ENCODE measurements at regions not wholly inside any gene's neighbourhood (a gene's known extent, or its start where the extent isn't known, plus 50 kb on each side); places are given as distances from the start of the nearest gene placed in this dataset.

DNA sequence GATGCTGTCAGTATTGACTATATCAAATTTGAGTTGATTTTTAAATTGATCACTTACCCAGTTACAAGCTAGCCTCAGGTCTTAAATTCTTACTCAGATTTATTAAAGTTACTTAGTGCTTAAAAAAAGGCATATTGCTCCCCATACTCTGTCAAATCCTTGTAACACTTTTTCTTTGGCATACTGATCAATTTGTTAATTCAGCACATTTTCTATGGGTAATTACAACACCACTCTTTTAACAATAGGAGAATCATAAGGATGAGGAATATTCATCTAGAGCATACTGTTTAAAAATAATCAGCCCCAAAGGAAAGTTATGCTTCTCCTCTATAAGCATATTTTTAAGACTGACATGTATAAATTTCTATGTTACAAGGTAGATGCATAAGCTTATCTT is 482.5 kb downstream of the PABPC4L start:
- DNase-seq = no peak

DNA sequence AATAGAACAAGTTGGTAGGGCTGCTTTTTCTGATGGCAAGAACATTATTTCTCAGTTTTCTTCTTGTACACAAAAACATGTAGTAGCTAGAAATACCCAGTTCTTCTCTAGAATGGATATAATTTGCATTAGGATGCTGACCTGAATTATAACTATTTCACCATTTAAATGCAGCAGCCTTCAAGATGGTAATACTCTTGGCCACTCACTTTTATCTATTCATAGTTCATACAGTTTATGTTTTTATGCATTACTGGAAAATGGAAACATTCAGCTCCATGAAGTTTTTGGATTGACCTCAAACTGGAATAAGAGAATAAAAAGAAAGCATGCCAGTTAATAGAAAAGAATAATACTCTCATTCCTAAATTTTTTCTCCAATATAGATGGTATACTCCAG is 487.4 kb downstream of the PABPC4L start:
- no peak for DNase-seq

DNA sequence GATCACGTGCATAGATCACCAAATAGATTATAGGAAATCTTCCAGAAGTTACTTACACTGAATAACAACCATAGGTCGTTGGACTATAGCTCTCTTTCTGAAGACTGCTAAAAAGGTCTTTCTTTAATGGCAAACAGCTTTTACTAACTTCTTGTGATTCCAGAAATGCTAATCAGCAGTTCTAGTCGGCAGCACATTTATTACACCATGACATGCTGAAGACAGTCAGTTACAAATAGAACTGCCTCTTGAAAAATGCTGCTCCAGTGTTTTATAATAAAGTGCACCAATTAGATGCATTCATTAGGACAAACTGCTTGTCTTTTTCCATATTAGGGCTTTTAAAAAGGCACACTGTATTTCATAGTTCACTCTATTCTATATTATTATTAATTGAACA is 488.2 kb downstream of the PABPC4L start:
- DNase-seq = no peak

DNA sequence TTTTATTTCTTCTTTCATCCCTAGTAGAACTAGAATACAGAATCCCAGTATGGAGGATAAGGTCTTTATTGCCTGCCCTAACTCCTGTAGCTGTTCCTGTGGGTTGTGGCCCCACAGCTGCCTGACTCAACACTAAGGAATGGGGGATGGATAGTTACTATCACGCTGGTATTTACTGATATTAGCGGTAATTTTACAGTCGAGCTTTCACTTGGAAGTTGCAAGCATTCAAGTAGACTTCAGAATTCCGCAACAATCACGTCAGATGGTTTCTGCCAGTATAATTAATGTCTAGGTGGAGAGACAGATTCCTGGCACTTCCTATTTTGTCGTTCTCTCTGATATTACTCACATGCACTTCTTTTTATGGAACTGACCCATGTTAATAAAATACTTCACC is 489.8 kb downstream of the PABPC4L start:
- DNase-seq = no peak

DNA sequence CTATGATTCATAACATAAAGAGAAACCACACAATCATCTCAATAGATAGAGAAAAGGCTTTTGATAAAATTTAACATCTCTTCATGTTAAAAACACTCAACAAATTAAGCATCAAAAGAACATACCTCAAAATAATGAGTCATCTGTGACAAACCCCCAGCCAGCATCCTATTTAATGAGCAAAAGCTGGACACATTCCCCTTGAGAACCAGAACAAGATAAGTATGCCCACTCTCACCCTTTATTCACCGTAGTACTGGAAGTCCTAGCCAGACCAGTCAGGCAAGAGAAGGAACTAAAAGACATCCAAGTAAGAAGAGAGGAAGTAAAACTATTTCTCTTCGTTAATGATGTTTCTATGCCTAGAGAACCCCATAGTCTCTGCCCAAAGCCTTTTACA is 507.2 kb downstream of the PABPC4L start:
- no peak for DNase-seq

DNA sequence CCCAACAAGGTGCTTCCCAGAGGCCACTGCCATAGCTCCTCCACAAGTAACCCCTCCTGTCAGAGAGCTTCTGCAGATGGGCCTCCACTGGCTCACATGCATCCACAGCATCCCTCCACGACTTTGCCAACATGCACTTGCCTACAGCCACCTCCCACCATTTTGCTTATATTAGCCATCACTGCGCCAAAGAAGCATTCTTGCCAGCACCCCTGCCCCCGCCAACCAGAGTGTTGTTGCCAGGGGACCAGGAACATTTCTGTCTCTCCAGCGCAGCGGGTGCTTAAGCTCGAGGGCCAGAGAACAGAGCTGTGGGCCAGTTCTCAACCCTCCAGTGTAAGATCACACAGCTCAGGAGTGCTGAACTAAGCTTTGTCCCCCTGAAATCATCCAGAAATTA is 517.6 kb downstream of the PABPC4L start:
- peak in 1 of 2 experiments; percentile 12 for DNase-seq

DNA sequence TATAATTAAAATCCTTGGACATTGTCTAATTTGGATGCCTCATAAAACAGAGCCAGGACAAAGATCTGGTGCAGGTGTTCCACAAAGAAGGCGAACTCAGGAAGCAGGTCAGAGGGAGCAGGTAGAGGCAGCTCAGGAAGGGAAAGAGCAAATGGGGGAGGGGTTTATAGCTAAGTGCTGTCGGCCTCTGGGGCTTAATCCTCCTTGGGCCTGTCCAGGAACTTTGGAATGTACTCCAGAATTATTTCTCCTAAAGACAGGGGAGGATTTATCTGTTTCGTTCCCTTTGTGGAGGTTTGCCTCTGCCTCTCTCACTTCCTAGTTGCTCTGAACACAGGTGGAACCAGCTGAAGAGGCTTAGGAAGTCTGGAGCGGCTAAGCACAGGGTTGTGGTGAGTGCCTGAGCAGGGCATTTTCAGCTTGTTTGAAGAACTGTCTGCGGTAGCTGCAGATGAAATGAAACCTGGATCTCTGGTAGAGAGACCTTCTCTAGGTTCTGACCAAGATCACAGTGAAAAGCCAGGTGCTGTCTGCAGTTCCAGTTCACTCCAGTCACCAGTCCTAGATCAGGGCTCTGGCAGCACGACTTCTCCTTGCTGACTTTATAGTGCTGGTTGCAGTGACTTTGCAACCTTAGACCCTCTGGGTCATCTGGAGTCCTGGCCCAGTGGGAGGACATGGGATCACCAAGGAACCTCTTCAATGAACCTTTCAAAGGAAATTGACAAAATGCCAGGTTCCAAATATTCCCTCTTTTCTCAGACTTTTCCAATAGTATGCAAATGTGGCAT is 519.2 kb downstream of the PCDH10 start:
- DNase-seq = no peak

DNA sequence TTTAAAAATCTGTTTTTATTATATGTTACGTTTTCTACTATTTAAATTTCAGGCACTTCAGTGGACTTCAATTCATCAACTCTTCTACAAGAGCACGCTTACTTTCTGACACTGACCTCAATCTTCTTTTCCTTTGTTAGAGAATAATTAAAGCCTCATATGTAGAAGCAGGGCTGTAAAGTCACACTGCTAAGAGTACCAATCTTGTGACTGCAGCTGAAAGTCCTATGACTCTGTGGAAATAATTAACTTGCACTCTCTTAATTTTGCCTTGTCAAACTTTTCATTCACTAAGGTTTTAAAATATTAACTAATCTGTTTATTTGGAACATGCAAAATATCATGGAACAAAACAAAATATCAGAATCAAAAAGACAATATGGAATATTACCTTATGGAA is 498.1 kb downstream of the PCDH10 start:
- no peak for DNase-seq

DNA sequence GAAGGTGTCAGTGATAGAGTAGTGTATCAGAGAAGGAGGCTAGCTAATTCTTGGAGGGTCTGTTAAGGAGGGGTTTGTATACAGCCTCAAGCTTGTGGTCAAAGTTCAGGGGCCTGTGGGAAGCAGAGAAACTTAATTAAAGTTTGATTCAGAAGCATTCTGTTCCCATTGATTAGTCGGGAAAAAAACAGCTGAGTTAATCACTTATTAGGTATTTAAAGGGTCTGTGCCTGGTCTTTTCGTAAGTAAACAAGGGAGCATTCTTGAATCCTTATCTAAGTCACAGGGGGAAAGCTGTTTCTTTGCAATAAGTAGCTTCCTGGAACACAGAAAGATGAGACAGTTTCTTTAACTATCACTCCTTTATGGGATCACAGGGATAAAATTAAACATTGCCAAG is 492.1 kb downstream of the PCDH10 start:
- DNase-seq = no peak

DNA sequence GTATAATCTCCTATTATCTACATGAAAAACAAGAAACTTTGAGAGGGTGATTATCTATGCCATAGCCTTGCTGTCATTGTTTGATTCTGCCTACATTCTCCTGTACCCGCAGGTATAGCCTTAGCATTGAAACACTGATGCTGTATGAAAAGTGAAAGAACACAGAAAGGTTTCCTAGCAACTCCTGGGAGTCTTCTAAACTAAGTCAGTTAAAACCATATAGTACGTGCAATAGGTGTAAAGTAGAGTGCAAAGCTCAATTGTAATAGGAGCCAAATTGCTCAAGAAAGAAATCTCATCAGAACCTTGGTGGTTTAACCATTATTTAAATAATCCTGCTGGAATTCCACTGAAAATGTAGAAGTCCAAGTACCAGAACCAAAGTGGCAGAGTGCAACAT is 489.7 kb downstream of the PCDH10 start:
- DNase-seq = no peak

DNA sequence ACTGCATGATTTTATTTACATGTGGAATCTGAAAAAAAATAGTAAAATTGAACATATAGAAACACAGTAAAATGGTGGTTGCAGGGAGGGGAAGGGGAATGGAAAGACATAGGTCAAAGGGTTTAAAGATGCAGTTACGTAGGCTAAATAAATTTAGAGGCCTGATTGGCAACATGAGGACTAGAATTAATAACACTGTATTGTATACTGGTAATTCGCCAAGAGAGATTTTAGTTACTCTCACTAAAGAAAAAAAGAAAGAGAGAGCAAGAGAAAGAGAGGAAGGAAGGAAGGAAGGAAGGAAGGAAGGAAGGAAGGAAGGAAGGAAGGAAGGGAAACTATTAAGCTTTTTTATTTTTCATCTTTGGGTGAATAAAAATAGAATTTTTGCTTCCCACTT is 488.1 kb downstream of the PCDH10 start:
- no peak for DNase-seq

DNA sequence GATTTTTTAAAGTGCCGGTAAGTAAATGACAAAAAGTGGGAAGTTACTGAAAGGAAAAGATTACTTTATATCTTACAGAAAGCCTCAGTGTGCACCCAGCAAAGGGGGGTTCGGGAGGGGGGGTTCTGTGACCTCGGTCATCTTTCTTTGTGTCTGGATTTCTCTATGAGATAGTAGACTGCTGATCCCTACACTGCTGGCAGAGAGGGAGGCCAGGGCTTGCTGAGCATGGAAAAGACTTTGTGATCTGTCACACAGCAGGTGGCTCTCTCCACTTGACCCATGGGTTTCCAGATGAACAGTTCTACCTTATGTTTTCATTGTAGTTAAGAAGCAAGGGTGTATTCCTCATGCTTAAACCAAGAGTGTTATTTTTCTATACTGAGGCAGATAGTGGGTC is 475.6 kb downstream of the PCDH10 start:
- peak in 1 of 2 experiments; percentile 4 for DNase-seq

DNA sequence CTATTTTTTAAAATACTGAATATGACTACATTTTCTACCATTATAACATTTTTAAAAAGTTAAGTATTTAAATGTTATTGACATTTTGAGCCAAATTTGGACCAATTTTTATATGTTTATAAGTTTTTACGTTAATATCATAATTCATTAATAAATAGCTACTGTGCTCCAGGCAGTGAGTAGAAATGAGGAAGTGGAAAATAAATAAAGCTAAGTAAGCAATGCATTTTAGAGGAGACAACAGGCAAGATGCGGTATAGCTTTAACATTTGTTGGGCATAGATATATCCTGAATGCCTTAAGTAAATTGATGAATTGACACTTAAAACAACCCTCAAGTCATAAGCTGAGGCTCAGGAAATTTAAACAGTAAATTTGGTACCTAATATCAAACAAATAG is 474.8 kb downstream of the PCDH10 start:
- no peak for DNase-seq

DNA sequence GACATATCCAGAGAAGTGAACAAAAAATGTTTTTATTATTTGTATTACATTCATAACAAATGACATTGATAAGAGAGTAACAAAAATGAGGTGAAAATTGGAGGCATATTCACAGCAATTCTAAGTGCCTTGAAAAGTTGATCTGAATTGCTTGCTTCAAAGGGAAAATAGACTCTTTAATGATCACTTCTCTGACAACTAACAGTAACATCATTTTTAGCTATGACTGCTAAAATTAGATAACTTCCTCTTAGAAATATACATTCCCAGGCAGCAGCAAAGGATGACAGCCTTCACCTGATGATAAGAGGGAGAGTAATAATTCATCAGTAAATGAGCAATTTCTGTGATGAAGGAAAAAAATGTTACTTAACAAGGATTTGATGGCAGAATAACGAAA is 472.5 kb downstream of the PCDH10 start:
- DNase-seq = no peak

DNA sequence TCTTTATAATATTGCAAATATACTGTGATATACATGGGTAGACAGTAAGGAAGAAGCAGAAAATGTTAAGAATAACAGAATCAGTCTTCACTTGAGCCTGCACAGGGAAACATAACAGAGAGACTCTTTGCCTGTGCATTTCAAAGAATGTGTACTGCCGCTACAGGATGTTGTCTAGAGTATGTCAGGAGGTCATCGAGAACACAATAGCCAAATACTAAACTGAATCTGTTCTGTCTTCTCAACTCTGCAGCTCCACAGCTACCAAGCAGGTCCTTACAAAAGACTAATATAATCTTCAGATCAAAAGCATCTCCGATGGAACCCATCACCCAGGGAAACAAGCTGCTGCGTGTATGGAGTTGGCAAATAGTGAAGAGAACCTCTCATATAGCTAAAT is 471.5 kb downstream of the PCDH10 start:
- no peak for DNase-seq

DNA sequence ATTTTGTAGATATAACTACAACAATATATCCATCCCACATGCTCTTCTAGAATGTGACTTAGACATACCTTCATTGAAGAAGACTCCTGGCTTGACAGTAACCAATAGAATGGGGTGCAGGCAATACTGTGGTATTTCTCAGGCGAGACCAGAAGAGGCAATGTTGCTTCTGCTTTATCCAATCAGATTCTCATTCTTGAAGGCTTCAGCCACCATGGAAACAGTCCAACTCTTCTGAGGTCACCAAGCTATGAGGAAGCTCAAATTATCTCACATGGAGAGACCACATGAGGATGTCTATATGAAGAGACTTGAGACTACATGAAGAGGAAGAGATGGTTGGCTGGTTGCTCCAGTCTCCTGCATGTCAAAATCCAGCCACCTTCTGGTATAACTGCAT is 469.9 kb downstream of the PCDH10 start:
- peak in 1 of 2 experiments; percentile 22 for DNase-seq

DNA sequence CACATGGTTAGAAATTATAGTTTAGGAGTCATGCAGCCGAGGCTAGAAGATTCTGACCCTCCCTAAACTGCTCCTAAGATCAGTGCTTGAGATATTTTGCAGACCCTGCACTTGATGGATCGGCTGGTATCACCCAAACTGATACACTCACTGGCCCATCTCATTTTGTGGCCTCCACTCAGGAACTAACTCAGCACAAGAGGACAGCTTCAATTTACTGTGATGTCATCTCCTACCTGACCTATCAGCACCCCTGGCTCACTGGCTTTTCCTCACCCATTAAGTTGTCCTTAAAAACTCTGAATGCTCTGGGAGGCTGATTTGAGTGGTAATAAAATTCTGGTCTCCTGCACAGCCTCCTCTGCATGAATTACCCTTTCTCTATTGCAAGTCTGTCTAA is 450.9 kb downstream of the PCDH10 start:
- no peak for DNase-seq

DNA sequence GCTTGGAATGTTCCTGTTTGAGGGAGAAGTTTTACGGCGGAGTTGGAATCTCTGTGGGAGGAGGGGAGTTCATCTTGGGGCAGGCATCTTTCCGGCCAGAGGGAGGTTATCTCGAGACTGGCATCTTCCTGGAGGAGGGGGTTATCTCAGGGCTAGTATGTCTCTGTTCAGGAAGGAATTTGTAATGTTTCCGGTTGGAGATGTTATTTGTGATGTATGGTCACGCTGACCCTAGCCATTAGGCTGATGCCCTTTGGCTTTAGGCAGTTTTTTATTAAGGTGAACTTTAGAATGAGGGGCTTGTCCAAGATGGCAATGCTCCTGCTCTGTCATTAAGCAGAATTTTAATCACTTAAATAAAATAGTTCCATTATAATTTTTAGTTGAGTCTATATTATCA is 449.7 kb downstream of the PCDH10 start:
- no peak for DNase-seq

DNA sequence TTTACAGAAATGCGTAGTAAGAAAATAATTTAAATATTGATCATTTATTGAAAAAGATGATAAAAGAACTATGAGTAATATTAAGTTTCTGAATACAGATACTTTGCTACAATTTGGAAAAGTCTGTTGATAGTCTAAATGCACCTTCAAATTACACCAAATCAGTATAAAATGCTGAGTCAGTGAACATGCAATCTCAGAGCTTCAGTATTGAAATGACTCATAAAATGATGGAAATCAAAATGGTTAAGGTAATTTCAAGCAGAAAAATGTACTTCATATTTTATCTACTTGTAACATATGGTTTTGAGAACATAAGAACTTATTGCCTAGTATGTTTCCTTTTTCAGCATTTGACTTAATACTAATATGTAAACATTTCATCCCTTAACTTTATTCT is 448.2 kb downstream of the PCDH10 start:
- no peak for DNase-seq

DNA sequence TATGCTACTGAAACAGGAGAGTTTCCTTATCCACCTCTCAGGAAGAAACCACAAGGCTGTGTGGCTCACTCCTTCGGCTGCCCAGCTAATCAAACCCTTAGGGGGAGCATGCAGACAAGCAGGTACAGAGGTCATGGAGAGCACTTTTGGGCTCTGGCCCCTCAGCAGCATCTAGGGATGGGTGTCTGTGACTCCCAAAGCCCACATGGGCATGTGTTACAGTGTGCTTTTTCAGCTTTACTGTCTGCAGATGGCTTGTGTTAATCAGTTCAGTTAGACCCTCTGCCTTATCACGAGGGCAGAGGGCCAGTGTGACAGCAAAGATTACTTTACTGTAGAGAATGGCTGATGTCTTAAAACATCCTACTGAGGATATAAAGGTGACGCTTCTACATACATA is 447.4 kb downstream of the PCDH10 start:
- DNase-seq = no peak

DNA sequence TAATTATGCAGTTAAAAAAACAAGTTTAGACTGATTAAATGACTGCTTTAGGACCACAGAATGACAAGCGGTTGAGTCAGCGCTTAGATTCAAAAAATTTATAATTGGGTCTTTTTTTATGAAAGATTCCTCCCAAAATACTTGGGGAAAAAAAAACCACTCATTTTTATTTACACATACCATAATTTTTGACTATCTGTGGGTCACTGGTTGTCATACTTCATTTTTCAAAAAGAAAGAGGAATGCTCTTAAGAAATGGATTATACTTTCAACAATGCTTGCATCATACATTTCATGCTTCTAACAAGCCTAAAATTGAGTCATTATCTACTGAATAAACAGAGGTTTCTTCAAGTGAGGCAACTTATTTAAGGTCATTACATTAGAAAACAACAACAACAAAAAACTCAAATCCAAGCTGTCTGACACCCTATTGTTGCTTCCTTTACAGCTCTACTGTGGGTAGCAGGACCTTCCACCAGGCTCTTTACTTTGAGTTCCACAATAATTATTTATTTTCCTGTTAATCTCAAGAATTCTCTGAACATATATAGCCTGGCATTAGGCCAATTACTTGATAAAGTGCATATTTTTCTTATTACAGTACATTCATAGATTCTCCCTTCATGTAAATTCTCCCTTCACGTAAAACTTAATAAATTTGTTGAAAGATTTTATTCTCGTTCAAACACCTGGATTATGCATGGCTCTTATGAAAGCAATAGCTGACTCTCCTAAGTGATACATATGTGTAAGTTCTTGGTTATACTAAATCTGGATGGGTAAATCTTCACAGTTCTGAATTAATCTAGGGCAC is 445.5 kb downstream of the PCDH10 start:
- DNase-seq = no peak

DNA sequence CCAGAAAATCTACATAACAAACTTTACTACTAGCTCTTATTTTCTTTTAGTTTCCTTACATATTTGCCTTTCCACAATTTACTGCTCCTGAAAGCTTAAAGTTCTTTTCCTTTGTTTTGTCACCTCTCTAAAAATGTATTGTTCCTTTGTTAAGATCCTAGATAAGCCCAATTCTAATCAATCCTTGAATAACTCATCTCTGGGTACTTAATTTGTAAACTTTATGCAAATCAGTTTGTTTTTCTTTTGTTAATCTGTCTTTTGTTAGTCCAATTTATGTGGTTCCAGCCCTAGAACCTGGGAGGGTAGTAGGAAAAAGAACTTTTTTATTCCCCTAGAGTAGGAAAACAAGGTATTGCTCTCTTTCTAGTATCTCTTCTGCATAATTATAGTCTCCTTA is 444.7 kb downstream of the PCDH10 start:
- no peak for DNase-seq

DNA sequence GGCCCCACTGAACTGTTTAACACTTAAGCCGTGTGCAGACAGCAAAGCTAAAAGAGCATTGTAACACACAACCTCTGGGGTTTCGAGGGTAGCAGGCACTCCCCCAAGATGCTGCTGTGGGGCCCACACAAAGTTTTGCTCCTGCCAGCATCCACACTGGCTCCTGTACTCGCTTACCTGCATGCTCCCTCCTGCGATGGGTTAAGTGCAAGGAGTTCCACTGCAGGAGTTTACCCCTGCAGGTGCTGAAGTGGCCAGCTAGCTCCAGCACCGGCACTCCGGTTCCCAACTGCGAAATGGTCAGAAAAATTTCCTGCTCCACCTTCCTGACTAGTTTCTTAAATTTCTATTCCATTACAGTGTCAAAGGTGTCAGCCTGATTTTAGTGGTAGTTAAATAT is 443.5 kb downstream of the PCDH10 start:
- DNase-seq = no peak

DNA sequence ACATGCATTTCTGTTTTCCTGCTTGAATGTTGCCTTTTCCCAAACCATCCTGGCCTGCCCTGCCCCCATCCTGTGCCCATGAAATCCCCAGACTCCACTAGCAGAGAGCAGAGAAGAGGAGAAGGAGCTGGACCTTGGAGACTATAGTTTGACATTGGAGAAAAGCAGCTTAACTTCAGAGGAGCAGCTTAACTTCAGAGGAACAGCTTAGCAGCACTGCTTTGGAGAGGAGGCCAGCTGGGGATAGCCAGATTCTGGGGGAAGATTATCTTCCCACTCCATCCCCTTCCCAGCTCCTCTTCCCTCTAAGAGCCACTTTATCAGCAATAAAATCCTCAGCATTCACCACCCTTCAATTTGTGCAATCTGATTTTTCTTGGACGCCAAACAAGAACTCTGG is 443.0 kb downstream of the PCDH10 start:
- DNase-seq = no peak

DNA sequence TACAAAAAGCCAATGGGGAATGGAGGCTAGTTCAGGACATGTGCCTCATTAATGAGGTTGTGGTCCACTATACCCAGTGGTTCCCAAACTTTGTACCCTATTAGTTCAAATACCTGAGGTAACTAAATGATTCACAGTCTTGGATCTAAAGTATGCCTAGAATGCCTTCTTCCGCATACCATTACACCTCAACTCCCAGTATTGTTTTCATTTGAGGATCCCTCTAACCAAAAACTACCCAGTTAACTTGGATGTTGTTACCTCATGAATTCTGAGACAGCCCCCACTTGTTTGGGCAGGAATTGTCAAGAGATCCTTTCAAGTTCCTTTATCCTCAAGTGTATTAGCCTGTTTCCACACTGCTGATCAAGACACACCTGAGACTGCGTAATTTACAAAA is 439.2 kb downstream of the PCDH10 start:
- DNase-seq = no peak
